GM21390 (cell line): ENCODE measurements at regions not wholly inside any gene's neighbourhood (a gene's known extent, or its start where the extent isn't known, plus 50 kb on each side); places are given as distances from the start of the nearest gene placed in this dataset.
"Not testable (repeated sequence)": the region's sequence is repeated elsewhere in the genome, so short reads cannot be mapped to it uniquely, and the experiment has no call there.

Experiments
- ATAC-seq: cut with Tn5 transposase; IDR thresholded peaks from one replicate; pipeline ENCODE4 v1.9.1; 2021; ENCODE audit not compliant: unreplicated experiment

- no peak for ATAC-seq
Measured at GRCh38 chr16:86335266-86336172, 174.8 kb upstream of the FOXF1 start.

GRCh38 chr16:86337138-86337537 lies 173.2 kb upstream of the FOXF1 start:
- no peak for ATAC-seq

GRCh38 chr16:86337581-86338402 lies 172.5 kb upstream of the FOXF1 start:
- no peak for ATAC-seq

GRCh38 chr16:86338403-86339115 lies 171.8 kb upstream of the FOXF1 start:
- ATAC-seq: no peak

- ATAC-seq: no peak
Measured at GRCh38 chr16:86342161-86342834, 168.0 kb upstream of the FOXF1 start.

- no peak for ATAC-seq
Measured at GRCh38 chr16:86343027-86343795, 167.1 kb upstream of the FOXF1 start.

GRCh38 chr16:86343796-86344585 lies 166.3 kb upstream of the FOXF1 start:
- no peak for ATAC-seq

GRCh38 chr16:86344586-86344871 lies 165.8 kb upstream of the FOXF1 start:
- no peak for ATAC-seq

- ATAC-seq: no peak
Measured at GRCh38 chr16:86344881-86345280, 165.4 kb upstream of the FOXF1 start.

GRCh38 chr16:86345516-86345915 lies 164.8 kb upstream of the FOXF1 start:
- ATAC-seq: no peak

GRCh38 chr16:86346034-86346433 lies 164.3 kb upstream of the FOXF1 start:
- ATAC-seq: no peak

- no peak for ATAC-seq
Measured at GRCh38 chr16:86347090-86347489, 163.2 kb upstream of the FOXF1 start.

GRCh38 chr16:86347916-86348555 lies 162.3 kb upstream of the FOXF1 start:
- ATAC-seq: no peak

- ATAC-seq: no peak
Measured at GRCh38 chr16:86349338-86349900, 160.9 kb upstream of the FOXF1 start.

- ATAC-seq: no peak
Measured at GRCh38 chr16:86350289-86350688, 160.0 kb upstream of the FOXF1 start.

- ATAC-seq: no peak
Measured at GRCh38 chr16:86351041-86351784, 159.1 kb upstream of the FOXF1 start.

GRCh38 chr16:86351785-86352139 lies 158.6 kb upstream of the FOXF1 start:
- not testable (repeated sequence) for ATAC-seq

- no peak for ATAC-seq
Measured at GRCh38 chr16:86353148-86353547, 157.2 kb upstream of the FOXF1 start.
